Non-pigmented ciliary epithelial cell (primary cell): ENCODE measurements at regions not wholly inside any gene's neighbourhood (a gene's known extent, or its start where the extent isn't known, plus 50 kb on each side); places are given as distances from the start of the nearest gene placed in this dataset.
"Not testable (repeated sequence)": the region's sequence is repeated elsewhere in the genome, so short reads cannot be mapped to it uniquely, and the experiment has no call there.

Experiments
- DNase-seq: peaks from one replicate; pipeline ENCODE4 v3.0.0-alpha.2; 2010; ENCODE audit warnings: low read depth

DNA sequence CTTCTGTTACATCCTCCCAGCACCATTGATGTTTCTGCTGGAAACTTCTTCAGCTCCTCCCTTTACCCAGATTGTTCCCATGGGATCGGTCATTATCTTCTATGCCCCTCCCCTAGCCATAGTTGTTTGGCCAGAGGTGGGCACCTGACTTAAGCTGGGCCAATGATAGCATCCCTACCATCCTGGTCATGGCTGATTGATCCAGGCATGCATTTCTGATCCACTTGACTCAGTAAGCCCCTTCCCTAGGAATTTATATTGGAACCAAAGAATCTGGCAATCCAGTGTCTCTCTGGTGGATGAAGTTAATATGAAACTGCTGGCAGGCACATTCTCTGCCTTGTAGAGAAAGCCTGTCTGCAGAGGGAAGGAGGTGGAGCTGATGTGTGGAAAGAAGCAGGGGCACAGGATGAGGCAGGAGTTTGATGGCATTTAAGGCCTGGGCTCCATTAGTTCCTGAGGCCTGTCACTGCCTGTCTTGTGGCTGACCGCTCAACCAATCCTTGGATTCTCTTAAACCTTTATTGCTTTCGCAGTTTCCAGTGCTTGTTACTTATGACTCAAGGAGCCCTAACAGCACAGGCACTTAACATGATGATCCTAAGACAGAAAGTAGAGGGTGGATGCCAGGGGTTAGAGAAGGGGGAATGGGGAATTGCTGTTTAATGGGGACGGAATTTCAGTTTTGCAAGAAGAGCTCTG lies 152.4 kb downstream of the ABCC12 start:
- no peak for DNase-seq

DNA sequence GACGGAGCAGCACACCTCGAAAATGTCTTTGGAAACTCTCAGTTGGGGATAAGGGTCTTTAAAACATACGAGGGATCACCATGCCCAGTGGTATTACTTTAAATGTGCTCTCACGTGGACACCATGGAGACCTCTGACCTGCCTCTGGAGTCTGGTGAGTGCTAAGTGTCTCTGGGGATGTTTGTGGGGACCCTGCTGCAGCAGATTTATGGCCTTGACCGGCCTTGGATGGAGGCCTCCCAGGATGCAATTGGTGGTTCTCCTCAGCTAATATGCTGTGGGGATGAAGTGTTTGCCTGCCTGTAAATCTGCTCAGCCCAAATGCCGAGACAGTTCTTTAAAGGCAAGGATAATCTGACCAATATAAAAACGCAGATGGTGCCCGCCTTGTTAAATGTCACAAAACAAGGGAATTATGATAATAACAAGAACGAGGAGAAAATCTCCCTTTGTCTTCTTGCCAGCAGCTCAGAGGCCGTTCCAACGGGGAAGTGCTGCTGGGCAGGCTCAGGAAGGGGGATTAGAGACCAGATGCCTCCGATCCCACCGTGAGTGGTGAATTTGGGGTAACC lies 154.4 kb downstream of the ABCC12 start:
- no peak for DNase-seq

DNA sequence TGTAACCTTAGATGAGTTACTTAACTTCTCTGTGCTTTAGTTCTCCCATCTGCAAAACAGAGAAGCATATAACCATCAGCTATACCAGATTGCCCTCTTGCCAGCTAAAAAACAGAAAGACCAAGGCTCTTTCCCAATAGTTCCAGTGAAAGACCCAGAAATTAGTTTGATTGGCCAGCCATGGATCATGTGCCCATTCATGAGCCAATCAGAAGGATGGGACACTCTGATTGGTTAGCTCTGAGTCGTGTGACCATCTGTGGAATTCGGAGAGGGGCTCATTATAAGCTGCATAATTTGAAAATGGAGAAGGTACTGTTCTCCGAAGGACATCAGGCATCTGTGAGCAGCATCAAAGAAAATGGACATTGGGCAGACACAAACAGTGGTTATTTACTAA lies 155.2 kb downstream of the ABCC12 start:
- DNase-seq, result no peak

DNA sequence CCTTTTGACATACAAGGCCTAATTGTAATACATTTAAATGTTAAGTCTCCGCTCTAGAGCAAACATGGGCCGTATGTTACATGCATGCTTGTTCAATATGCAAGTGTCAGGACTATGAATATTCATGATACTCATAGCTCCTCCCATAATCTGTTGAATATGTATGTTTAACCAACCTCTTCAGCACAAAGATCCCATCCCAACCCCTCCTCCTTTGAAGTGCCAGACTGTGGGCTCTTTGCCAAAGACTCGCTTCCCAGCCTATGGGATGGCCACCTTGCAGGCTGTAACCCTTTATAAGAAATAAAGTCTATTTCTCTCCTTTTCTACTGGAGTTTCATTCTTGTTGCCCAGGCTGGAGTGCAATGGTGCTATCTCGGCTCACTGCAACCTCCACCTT lies 156.2 kb downstream of the ABCC12 start:
- DNase-seq, result no peak

- no peak for DNase-seq
Observed at GRCh38 chr16:47995354-47995753, 160.4 kb downstream of the ABCC12 start.

- no peak for DNase-seq
Observed at GRCh38 chr16:47991491-47991890, 164.3 kb downstream of the ABCC12 start.

- no peak for DNase-seq
Observed at GRCh38 chr16:47990676-47991075, 165.1 kb downstream of the ABCC12 start.

GRCh38 chr16:47987136-47987535 lies 168.7 kb downstream of the ABCC12 start:
- no peak for DNase-seq

DNA sequence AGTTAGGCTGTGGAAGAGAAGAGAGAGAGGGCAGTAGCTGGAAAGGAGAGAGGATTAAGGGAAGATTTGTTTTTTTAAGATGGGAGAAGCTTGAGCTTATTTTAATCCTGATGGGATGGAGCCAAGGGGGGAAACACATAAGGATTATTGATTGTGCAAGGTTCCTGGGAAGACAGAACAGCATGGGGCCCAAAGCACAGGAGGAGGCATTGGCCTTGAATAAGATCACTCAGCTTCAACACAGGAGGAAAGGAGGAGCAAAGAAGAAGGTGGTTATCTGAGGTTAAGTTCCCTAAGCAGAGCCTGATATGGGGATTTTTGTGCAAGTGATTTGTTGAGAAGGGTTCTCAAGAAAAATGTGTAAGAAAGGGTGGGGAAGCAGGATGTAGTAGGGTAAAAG lies 169.8 kb downstream of the ABCC12 start:
- DNase-seq, result no peak

GRCh38 chr16:47984669-47985068 lies 171.1 kb downstream of the ABCC12 start:
- no peak for DNase-seq

- no peak for DNase-seq
Observed at GRCh38 chr16:47983999-47984580, 171.7 kb downstream of the ABCC12 start.

- DNase-seq, result no peak
Observed at GRCh38 chr16:47980212-47980611, 175.6 kb downstream of the ABCC12 start.

DNA sequence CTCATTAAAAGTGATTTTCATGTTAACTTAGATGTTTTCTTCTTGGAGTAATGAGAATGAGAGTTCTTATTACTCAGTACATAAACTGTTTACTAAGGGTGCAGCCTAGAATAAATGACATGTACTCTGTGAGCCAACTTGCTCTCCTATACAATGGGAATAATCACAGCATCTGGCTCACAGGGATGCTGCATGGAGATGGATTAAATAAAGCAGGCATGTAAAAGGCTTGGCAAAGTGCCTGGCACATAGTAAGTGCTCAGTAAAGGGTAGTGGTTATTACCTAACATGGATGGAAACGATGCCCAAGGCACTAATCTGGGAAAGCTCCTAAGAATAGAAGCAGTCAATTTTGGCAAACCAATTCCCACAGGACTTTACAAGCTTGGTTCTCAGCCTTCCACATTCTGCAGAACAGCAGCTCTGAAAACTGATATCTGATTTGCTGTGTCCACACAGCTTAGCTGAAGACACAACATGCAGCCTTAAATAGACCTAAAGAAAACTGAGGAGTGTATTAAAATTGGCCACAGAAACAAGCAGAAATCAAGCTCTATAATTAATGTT lies 176.1 kb downstream of the ABCC12 start:
- DNase-seq, result no peak

GRCh38 chr16:47979164-47979520 lies 176.7 kb downstream of the ABCC12 start:
- DNase-seq, result no peak

GRCh38 chr16:47978491-47979163 lies 177.2 kb downstream of the ABCC12 start:
- DNase-seq, result no peak

DNA sequence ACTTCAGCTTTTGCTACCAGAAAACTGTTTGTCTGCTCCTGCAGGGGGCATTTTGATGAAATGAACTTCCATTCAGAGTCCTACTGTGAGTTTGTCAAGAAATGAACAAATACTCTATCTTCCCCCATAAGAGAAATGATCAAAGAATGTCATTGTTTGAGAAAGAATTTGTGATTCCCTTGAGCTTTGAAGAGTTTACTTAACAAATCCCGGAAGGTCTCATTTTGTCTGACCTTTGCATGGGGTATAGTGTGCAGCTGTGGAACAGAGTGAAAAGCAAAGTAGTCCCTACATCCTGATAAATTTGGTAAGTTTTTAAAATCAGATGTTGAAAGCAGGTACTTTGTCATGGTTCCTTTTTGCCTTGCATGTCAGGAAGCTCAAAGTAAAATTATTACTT lies 178.0 kb downstream of the ABCC12 start:
- DNase-seq, result no peak

DNA sequence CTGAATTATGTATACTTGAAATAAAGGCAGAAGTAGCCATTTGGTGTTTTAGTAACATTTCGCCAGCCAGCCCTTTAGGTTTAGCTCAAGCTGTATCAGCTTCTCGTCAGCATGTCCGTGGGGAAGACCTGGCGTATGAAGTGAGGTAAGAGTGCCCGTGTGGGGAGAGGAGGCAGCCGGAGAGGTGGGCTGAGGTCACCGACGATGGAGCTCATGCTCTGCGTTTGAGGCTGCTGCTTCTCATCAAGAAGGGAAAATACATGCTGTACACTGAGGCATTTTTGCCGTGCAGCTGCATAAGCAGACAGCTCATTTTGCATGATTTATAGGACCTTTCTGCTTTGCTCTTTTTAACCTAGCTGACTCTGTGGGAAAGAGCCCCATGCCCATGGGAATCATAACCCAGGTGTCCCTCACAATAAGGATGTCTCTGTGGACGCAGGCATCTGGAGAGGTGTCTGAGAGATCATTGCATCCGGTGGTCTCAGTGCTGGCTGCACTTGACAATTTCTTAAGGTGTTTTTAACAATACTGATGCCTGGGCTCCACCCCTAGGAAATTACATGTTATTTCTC lies 179.1 kb downstream of the ABCC12 start:
- DNase-seq, result no peak

DNA sequence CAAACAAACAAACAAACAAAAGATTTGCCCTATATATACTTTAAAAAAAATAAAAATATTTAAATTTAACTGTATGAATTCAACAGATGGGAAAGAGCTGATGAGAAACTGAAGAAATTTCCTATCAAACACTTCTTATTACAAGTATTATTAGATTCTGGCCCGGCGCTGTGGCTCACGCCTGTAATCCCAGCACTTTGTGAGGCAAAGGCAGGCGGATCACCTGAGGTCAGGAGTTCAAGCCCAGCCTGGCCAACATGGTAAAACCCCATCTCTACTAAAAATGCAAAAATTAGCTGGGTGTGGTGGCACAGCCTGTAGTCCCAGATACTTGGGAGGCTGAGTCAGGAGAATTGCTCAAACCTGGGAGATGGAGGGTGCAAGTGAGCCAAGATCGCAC lies 180.8 kb downstream of the ABCC12 start:
- not testable (repeated sequence) for DNase-seq

- no peak for DNase-seq
Observed at GRCh38 chr16:47973552-47973951, 182.2 kb downstream of the ABCC12 start.

GRCh38 chr16:47972246-47972985 lies 183.4 kb downstream of the ABCC12 start:
- no peak for DNase-seq

GRCh38 chr16:47971225-47971624 lies 184.6 kb downstream of the ABCC12 start:
- DNase-seq, result no peak
